ENCODE measurements at regions not wholly inside any gene's neighbourhood (a gene's known extent, or its start where the extent isn't known, plus 50 kb on each side); places are given as distances from the start of the nearest gene placed in this dataset.

DNA sequence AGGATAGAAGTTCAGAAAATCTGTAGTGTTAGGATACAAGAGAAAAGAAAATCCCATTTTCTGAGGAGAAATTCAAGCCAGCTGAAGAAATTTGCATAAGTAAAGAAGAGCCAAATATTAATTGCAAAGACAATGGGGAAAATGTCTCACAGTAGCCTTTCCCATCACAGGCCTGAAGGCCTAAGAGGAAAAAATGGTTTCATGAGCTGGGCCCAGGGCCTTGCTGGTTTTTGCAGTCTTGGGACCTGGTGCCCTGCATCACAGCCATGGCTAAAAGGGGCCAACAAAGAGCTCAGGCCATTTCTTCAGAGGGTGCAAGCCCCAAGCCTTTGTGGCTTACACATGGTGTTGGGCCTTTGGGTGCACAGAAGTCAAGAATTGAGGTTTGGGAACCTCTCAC lies 413.6 kb upstream of the CYRIA start:
- H3K27me3 Mint-ChIP-seq (ENCODE audit: low read depth, unreplicated experiment) = no peaks in the 10 kb centered on the region

DNA sequence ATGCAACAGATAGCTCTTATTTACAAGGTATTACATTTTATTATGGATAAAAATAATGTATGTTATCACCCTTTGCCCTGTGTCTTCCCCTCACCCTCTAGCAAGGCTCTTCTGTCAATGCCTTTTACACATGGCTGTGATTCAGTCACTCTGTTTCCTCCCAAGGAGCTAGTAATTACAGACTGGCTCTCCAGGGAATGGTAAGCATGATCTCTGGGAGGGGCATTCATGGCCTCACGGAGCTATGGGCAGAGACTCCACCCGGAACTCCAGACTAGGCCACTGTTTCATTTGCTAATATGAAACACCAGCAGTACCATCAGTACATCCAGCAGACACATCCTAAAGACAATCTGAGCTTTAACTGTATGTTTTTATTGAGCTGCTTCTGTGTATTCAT lies 410.9 kb upstream of the CYRIA start:
- peaks cover 21% of the 10 kb centered on the region for H3K9me3 Mint-ChIP-seq (ENCODE audit: unreplicated experiment)
- no peaks in the 10 kb centered on the region for H3K79me2 ChIP-seq (ENCODE audit: insufficient read depth, low read length)
- no peaks in the 10 kb centered on the region for H3K36me3 ChIP-seq (ENCODE audit: insufficient read depth, low read length)
- no peaks in the 10 kb centered on the region for H3K4me1 Mint-ChIP-seq (ENCODE audit: low read depth, unreplicated experiment)
- DNase-seq (ENCODE audit: low read depth) = no peak
- no peak overlapping the region for H3K27ac ChIP-seq (ENCODE audit: low read depth, low read length)
- H3K27me3 Mint-ChIP-seq (ENCODE audit: low read depth, unreplicated experiment) = no peaks in the 10 kb centered on the region
- H3K4me2 ChIP-seq (ENCODE audit: low read length) = no peak overlapping the region
- H3K4me3 ChIP-seq (ENCODE audit: insufficient read depth, low read depth, low read length) = no peak overlapping the region
- no peak overlapping the region for H3K9ac ChIP-seq (ENCODE audit: low read length)
- H3K27ac Mint-ChIP-seq (ENCODE audit: unreplicated experiment) = no peak overlapping the region
- FAIRE-seq = no peak
- H2AFZ ChIP-seq (ENCODE audit: low read depth, low read length) = no peak overlapping the region
- H3K4me1 ChIP-seq (ENCODE audit: insufficient read depth, low read length) = no peaks in the 10 kb centered on the region
- peaks cover 7% of the 10 kb centered on the region for H3K9me3 ChIP-seq (ENCODE audit: insufficient read depth, low read depth, low read length)
- H3K27me3 ChIP-seq (ENCODE audit: insufficient read depth, low read length) = no peaks in the 10 kb centered on the region
- TF ChIP-seq EZH2 (IDR thresholded peaks at IDR 0.05; ENCODE audit: insufficient read depth, low read length) (no peak), CTCF (IDR thresholded peaks at IDR 0.05; ENCODE audit: insufficient read depth, low read depth, low read length) (no peak)
- H3K36me3 Mint-ChIP-seq (ENCODE audit: low read depth, unreplicated experiment) = peaks cover 3% of the 10 kb centered on the region
- H3K4me3 Mint-ChIP-seq (ENCODE audit: unreplicated experiment) = no peak overlapping the region
- H4K20me1 ChIP-seq (ENCODE audit: insufficient read depth, low read length) = no peaks in the 10 kb centered on the region

More for the DNA sequence above, 413.6 kb upstream of the CYRIA start:
- Histone ChIP-seq H2AFZ (ENCODE audit: low read depth, low read length) (no peak overlapping the region), H3K9me3 (ENCODE audit: insufficient read depth, low read depth, low read length) (peaks cover 5% of the 10 kb centered on the region), H3K4me2 (ENCODE audit: low read length) (no peak overlapping the region), H3K9ac (ENCODE audit: low read length) (no peak overlapping the region), H4K20me1 (ENCODE audit: insufficient read depth, low read length) (no peaks in the 10 kb centered on the region), H3K27me3 (ENCODE audit: insufficient read depth, low read length) (no peaks in the 10 kb centered on the region), H3K79me2 (ENCODE audit: insufficient read depth, low read length) (no peaks in the 10 kb centered on the region), H3K27ac (ENCODE audit: low read depth, low read length) (no peak overlapping the region), H3K4me1 (ENCODE audit: insufficient read depth, low read length) (no peaks in the 10 kb centered on the region), H3K4me3 (ENCODE audit: insufficient read depth, low read depth, low read length) (no peak overlapping the region), H3K36me3 (ENCODE audit: insufficient read depth, low read length) (no peaks in the 10 kb centered on the region)
- Mint-ChIP-seq H3K27ac (ENCODE audit: unreplicated experiment) (no peak overlapping the region), H3K4me1 (ENCODE audit: low read depth, unreplicated experiment) (peaks cover 12% of the 10 kb centered on the region), H3K4me3 (ENCODE audit: unreplicated experiment) (no peak overlapping the region), H3K36me3 (ENCODE audit: low read depth, unreplicated experiment) (peaks cover 3% of the 10 kb centered on the region), H3K9me3 (ENCODE audit: unreplicated experiment) (peaks cover 18% of the 10 kb centered on the region)
- FAIRE-seq = no peak
- TF ChIP-seq CTCF (IDR thresholded peaks at IDR 0.05; ENCODE audit: insufficient read depth, low read depth, low read length) = no peak
- no peak for TF ChIP-seq EZH2 (IDR thresholded peaks at IDR 0.05; ENCODE audit: insufficient read depth, low read length)
- no peak for DNase-seq (ENCODE audit: low read depth)

- DNase-seq (ENCODE audit: low read depth) = no peak
- H3K4me1 Mint-ChIP-seq (ENCODE audit: low read depth, unreplicated experiment) = no peaks in the 10 kb centered on the region
- TF ChIP-seq EZH2 (IDR thresholded peaks at IDR 0.05; ENCODE audit: insufficient read depth, low read length) (no peak), CTCF (IDR thresholded peaks at IDR 0.05; ENCODE audit: insufficient read depth, low read depth, low read length) (no peak)
- H3K36me3 Mint-ChIP-seq (ENCODE audit: low read depth, unreplicated experiment) = no peaks in the 10 kb centered on the region
- Histone ChIP-seq H3K4me2 (ENCODE audit: low read length) (no peak overlapping the region), H2AFZ (ENCODE audit: low read depth, low read length) (no peak overlapping the region), H3K4me1 (ENCODE audit: insufficient read depth, low read length) (no peaks in the 10 kb centered on the region), H3K79me2 (ENCODE audit: insufficient read depth, low read length) (no peaks in the 10 kb centered on the region), H3K27ac (ENCODE audit: low read depth, low read length) (no peak overlapping the region), H3K4me3 (ENCODE audit: insufficient read depth, low read depth, low read length) (no peak overlapping the region), H3K27me3 (ENCODE audit: insufficient read depth, low read length) (no peaks in the 10 kb centered on the region), H4K20me1 (ENCODE audit: insufficient read depth, low read length) (no peaks in the 10 kb centered on the region), H3K9me3 (ENCODE audit: insufficient read depth, low read depth, low read length) (peaks cover 5% of the 10 kb centered on the region), H3K9ac (ENCODE audit: low read length) (no peak overlapping the region), H3K36me3 (ENCODE audit: insufficient read depth, low read length) (no peaks in the 10 kb centered on the region)
- no peak for FAIRE-seq
- H3K27me3 Mint-ChIP-seq (ENCODE audit: low read depth, unreplicated experiment) = no peaks in the 10 kb centered on the region
- no peak overlapping the region for H3K4me3 Mint-ChIP-seq (ENCODE audit: unreplicated experiment)
- H3K9me3 Mint-ChIP-seq (ENCODE audit: unreplicated experiment) = peaks cover 7% of the 10 kb centered on the region
- H3K27ac Mint-ChIP-seq (ENCODE audit: unreplicated experiment) = no peak overlapping the region
Measured at GRCh38 chr2:17070711-17071110, 405.1 kb upstream of the CYRIA start.
